ENCODE measurements at regions not wholly inside any gene's neighbourhood (a gene's known extent, or its start where the extent isn't known, plus 50 kb on each side); places are given as distances from the start of the nearest gene placed in this dataset.

DNA sequence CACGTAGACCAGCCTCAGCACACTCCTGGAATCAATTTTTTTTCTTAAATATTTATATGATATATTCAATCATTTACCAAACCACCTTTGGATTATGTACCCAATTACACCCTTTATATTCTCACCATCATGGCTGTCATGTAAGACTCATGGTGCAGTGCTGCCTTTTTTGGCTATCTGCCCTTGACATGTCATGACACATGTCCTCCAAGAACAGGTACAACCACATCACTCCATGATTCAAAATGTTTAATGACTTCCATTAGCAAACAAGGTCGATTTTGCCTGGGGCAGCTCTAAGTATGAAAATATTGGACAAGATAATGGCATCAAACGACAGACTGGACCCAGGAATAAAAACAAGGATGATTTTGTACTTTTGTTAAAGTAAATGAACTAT is 861.1 kb upstream of the ADAMTS5 start:
- no peaks in the 10 kb centered on the region for H3K9me3 ChIP-seq
- WGBS, 5 donors: 49 to 82% (median 78%) methylated on average over 3 of the region's 3 CpGs
- TF ChIP-seq EP300 (IDR thresholded peaks at IDR 0.05): no peak
- no peak for TF ChIP-seq POLR2A (IDR thresholded peaks at IDR 0.05)
- TF ChIP-seq, protein P1, sequence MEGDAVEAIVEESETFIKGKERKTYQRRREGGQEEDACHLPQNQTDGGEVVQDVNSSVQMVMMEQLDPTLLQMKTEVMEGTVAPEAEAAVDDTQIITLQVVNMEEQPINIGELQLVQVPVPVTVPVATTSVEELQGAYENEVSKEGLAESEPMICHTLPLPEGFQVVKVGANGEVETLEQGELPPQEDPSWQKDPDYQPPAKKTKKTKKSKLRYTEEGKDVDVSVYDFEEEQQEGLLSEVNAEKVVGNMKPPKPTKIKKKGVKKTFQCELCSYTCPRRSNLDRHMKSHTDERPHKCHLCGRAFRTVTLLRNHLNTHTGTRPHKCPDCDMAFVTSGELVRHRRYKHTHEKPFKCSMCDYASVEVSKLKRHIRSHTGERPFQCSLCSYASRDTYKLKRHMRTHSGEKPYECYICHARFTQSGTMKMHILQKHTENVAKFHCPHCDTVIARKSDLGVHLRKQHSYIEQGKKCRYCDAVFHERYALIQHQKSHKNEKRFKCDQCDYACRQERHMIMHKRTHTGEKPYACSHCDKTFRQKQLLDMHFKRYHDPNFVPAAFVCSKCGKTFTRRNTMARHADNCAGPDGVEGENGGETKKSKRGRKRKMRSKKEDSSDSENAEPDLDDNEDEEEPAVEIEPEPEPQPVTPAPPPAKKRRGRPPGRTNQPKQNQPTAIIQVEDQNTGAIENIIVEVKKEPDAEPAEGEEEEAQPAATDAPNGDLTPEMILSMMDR (IDR thresholded peaks at IDR 0.05): no peak
- no peak for TF ChIP-seq POLR2AphosphoS5 (IDR thresholded peaks at IDR 0.05)
- H3K27ac ChIP-seq: no peak overlapping the region
- no peaks in the 10 kb centered on the region for H3K27me3 ChIP-seq
- H3K36me3 ChIP-seq: no peaks in the 10 kb centered on the region
- intact Hi-C loops (cut with DNase I; ENCODE audit: low total_unique reads): no loop called here
- H3K4me1 ChIP-seq: peaks cover 0 to 15% (median 2%) of the 10 kb centered on the region in 4 donors
- no peak for DNase-seq
- H3K4me3 ChIP-seq: no peak overlapping the region

DNA sequence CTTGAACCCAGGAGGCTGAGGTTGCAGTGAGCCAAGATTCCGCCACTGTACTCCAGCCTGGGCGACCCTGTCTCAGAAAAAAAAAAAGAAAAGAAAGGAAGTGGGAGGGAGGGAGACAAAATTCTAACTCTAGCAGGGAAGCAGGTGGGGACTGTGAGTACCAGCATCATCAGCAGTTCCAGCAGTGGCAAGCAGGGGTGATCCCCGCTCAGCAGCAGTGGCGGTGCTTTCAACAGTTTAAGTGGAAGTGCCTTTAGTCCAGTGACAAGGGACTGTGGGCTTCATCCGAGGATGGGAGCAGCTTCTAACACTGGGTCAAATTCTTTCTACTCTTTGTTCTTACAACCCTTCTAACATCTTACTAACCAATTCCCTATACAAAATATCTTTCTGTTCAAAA is 858.1 kb upstream of the ADAMTS5 start:
- 75 to 88% (median 83%) methylated on average over 5 of the region's 5 CpGs for WGBS, 5 donors
- no peaks in the 10 kb centered on the region for H3K9me3 ChIP-seq
- H3K36me3 ChIP-seq: no peaks in the 10 kb centered on the region
- no peaks in the 10 kb centered on the region for H3K27me3 ChIP-seq
- H3K4me1 ChIP-seq: no peaks in the 10 kb centered on the region
- DNase-seq: no peak
- intact Hi-C loops (cut with DNase I; ENCODE audit: low total_unique reads): no loop called here
- TF ChIP-seq EP300 (IDR thresholded peaks at IDR 0.05) (no peak), POLR2AphosphoS5 (IDR thresholded peaks at IDR 0.05) (no peak), POLR2A (IDR thresholded peaks at IDR 0.05) (no peak)
- TF ChIP-seq, protein P1 (IDR thresholded peaks at IDR 0.05): no peak
- no peak overlapping the region for H3K4me3 ChIP-seq
- H3K27ac ChIP-seq: no peak overlapping the region

GRCh38 chr21:27823652-27824201 is 856.8 kb upstream of the ADAMTS5 start:
- H3K27ac ChIP-seq: no peak overlapping the region
- intact Hi-C loops (cut with DNase I; ENCODE audit: low total_unique reads): no loop called here
- no peak overlapping the region for H3K4me3 ChIP-seq
- no peaks in the 10 kb centered on the region for H3K9me3 ChIP-seq
- 73 to 86% (median 85%) methylated on average over 8 of the region's 8 CpGs for WGBS, 5 donors
- no peaks in the 10 kb centered on the region for H3K27me3 ChIP-seq
- peaks cover 0 to 5% (median 2%) of the 10 kb centered on the region in 4 donors for H3K4me1 ChIP-seq
- no peak for DNase-seq
- H3K36me3 ChIP-seq: no peaks in the 10 kb centered on the region
- TF ChIP-seq EP300 (IDR thresholded peaks at IDR 0.05): no peak
- TF ChIP-seq, protein P1 (IDR thresholded peaks at IDR 0.05): no peak

GRCh38 chr21:27820342-27820741 is 853.5 kb upstream of the ADAMTS5 start:
- WGBS, 5 donors: 82 to 93% (median 88%) methylated on average over 1 of the region's 1 CpG
- intact Hi-C loops (cut with DNase I; ENCODE audit: low total_unique reads): no loop called here
- TF ChIP-seq EP300 (IDR thresholded peaks at IDR 0.05) (no peak), POLR2AphosphoS5 (IDR thresholded peaks at IDR 0.05) (no peak), POLR2A (IDR thresholded peaks at IDR 0.05) (no peak)
- TF ChIP-seq, protein P1 (IDR thresholded peaks at IDR 0.05): no peak
- Histone ChIP-seq H3K27ac (no peak overlapping the region), H3K4me1 (peaks cover 0 to 15% (median 2%) of the 10 kb centered on the region in 4 donors), H3K4me3 (no peak overlapping the region), H3K27me3 (no peaks in the 10 kb centered on the region), H3K36me3 (no peaks in the 10 kb centered on the region), H3K9me3 (no peaks in the 10 kb centered on the region)
- no peak for DNase-seq
